GM10266 (cell line): ENCODE measurements at regions not wholly inside any gene's neighbourhood (a gene's known extent, or its start where the extent isn't known, plus 50 kb on each side); places are given as distances from the start of the nearest gene placed in this dataset.

Source experiments
- DNase-seq: peaks from one replicate; pipeline ENCODE4 v3.0.0; 2012; ENCODE audit errors: extremely low spot score
- CTCF ChIP-seq: IDR thresholded peaks from 2 replicates; pipeline ENCODE4 v1.5.1; 2012; ENCODE audit warnings: mild to moderate bottlenecking, low read depth; ENCODE audit not compliant: control insufficient read depth, insufficient read depth; ENCODE audit errors: missing control alignments

GRCh38 chr6:43984442-43985321 is 142.6 kb downstream of the MRPL14 start:
- TF ChIP-seq CTCF, result no peak
- no peak for DNase-seq

- no peak for TF ChIP-seq CTCF
- no peak for DNase-seq
These were observed 143.6 kb downstream of the MRPL14 start for GRCh38 chr6:43983632-43984031.

GRCh38 chr6:43983191-43983590 is 144.1 kb downstream of the MRPL14 start:
- no peak for DNase-seq
- TF ChIP-seq CTCF, result no peak

GRCh38 chr6:43982084-43982625 is 145.1 kb downstream of the MRPL14 start:
- no peak for TF ChIP-seq CTCF
- DNase-seq, result no peak

GRCh38 chr6:43981363-43981990 is 145.8 kb downstream of the MRPL14 start:
- TF ChIP-seq CTCF, result no peak
- no peak for DNase-seq

GRCh38 chr6:43980004-43980795 is 147.1 kb downstream of the MRPL14 start:
- DNase-seq, result no peak
- TF ChIP-seq CTCF, result no peak
